Neural progenitor cell (in vitro differentiated cells): ENCODE measurements at regions not wholly inside any gene's neighbourhood (a gene's known extent, or its start where the extent isn't known, plus 50 kb on each side); places are given as distances from the start of the nearest gene placed in this dataset.

ENCODE experiments used
- DNase-seq: peaks from one replicate; pipeline ENCODE4 v3.0.0-alpha.2; 2016; ENCODE audit warnings: low spot score
- H2AFZ ChIP-seq: fragments of 200-600 bp; sonication (generic); replicated peaks from 2 replicates; pipeline ENCODE4 v1.6.1; 2016; ENCODE audit warnings: antibody characterized with exemption
- H3F3A ChIP-seq: fragments of 200-600 bp; sonication (generic); 2 replicates; pipeline ENCODE4 v1.6.1; 2016; ENCODE audit warnings: antibody characterized with exemption, low read depth
- H3K27ac ChIP-seq: fragments of 200-600 bp; sonication (generic); 2 replicates; pipeline ENCODE4 v1.5.1; 2016; ENCODE audit warnings: mild to moderate bottlenecking
- H3K27me3 ChIP-seq: fragments of 200-600 bp; sonication (generic); 2 replicates; pipeline ENCODE4 v1.6.1; 2016; ENCODE audit warnings: mild to moderate bottlenecking, moderate library complexity
- H3K36me3 ChIP-seq: fragments of 200-600 bp; sonication (generic); 2 replicates; pipeline ENCODE4 v1.5.1; 2016
- H3K4me1 ChIP-seq: fragments of 200-600 bp; sonication (generic); 2 replicates; pipeline ENCODE4 v1.6.1; 2016; ENCODE audit warnings: mixed run types
- H3K4me2 ChIP-seq: fragments of 200-600 bp; sonication (generic); 2 replicates; pipeline ENCODE4 v1.6.1; 2016
- H3K4me3 ChIP-seq: fragments of 200-600 bp; sonication (generic); 2 replicates; pipeline ENCODE4 v1.5.1; 2016
- H3K79me2 ChIP-seq: fragments of 200-600 bp; sonication (generic); 2 replicates; pipeline ENCODE4 v1.6.1; 2016; ENCODE audit warnings: low read depth
- H3K9ac ChIP-seq: fragments of 200-600 bp; sonication (generic); 2 replicates; pipeline ENCODE4 v1.6.1; 2016
- H3K9me3 ChIP-seq: fragments of 200-600 bp; sonication (generic); 2 replicates; pipeline ENCODE4 v1.5.1; 2016; ENCODE audit warnings: low read depth
- H4K20me1 ChIP-seq: fragments of 200-600 bp; sonication (generic); 2 replicates; pipeline ENCODE4 v1.6.1; 2016; ENCODE audit warnings: low read depth
- H3K27ac Mint-ChIP-seq: 3 replicates; pipeline ENCODE4 v1.8.0; 2021; ENCODE audit warnings: mixed read lengths
- H3K27me3 Mint-ChIP-seq: 2 replicates; pipeline ENCODE4 v1.8.0; 2022; ENCODE audit warnings: low read depth, mild to moderate bottlenecking, inconsistent platforms, moderate library complexity, mixed read lengths; ENCODE audit not compliant: insufficient read depth
- H3K36me3 Mint-ChIP-seq: 3 replicates; pipeline ENCODE4 v1.8.0; 2021; ENCODE audit warnings: mixed read lengths
- H3K4me1 Mint-ChIP-seq: 3 replicates; pipeline ENCODE4 v1.8.0; 2021; ENCODE audit warnings: mixed read lengths
- H3K4me3 Mint-ChIP-seq: 3 replicates; pipeline ENCODE4 v1.8.0; 2021; ENCODE audit warnings: mild to moderate bottlenecking, moderate library complexity, mixed read lengths
- H3K9me3 Mint-ChIP-seq: 3 replicates; pipeline ENCODE4 v1.8.0; 2020; ENCODE audit warnings: mixed read lengths
- EZH2 ChIP-seq: fragments of 200-600 bp; sonication (generic); IDR thresholded peaks from 2 replicates; pipeline ENCODE4 v1.6.1; 2017; ENCODE audit warnings: antibody characterized with exemption, mild to moderate bottlenecking, moderate library complexity
- EZH2phosphoT487 ChIP-seq: fragments of 200-600 bp; sonication (generic); IDR thresholded peaks from 2 replicates; pipeline ENCODE4 v1.6.1; 2017; ENCODE audit warnings: antibody characterized with exemption
- TF ChIP-seq, protein P1 (sequence below): fragments of 200-600 bp; sonication (generic); IDR thresholded peaks from 2 replicates; pipeline ENCODE4 v1.5.1; 2017; ENCODE audit warnings: antibody characterized with exemption, mild to moderate bottlenecking

DNA sequence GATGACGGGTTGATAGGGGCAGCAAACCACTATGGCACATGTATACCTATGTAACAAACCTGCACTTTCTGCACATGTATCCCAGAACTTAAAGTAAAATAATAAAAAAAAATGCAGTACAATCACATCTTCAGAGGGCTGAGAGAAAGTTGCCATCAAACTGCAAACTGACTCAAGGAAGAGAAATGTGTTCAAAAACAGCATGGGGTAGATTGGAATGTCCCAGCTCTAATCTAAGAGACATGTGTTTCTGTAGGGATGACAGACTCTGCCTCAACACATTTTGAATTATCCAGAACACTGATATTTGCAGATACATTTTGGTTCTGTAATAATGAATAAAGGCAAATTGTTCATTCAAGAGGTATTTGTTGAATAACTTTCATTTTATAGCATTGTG lies 171.2 kb upstream of the RUNX1 start:
- no peaks in the 10 kb centered on the region for H3K36me3 ChIP-seq
- Mint-ChIP-seq H3K27ac (no peak overlapping the region), H3K36me3 (no peaks in the 10 kb centered on the region)

DNA sequence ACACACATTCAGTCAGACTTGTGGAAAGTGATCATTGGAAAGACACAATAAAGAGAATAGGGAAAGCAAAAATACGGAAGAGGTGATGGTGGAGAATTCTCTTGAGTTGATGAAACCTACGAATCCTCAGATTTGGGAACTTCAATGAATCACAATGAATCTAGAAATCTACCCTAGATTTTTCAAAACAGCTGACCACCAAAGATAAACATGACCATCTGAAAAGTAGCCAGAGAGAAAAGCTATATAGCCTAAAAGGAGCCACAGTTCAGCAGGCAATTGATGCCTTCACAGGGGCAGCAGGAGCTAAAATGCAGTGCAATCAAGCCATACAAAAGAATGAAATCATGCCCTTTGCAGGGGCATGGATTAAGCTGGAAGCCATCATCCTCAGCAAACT lies 170.6 kb upstream of the RUNX1 start:
- Mint-ChIP-seq H3K4me3 (no peak overlapping the region), H3K36me3 (no peaks in the 10 kb centered on the region), H3K27ac (no peak overlapping the region), H3K4me1 (peaks cover 8% of the 10 kb centered on the region), H3K27me3 (peaks cover 9% of the 10 kb centered on the region), H3K9me3 (no peaks in the 10 kb centered on the region)
- Histone ChIP-seq H2AFZ (no peak overlapping the region), H3K4me3 (no peak overlapping the region), H3K9ac (no peak overlapping the region), H3K9me3 (no peaks in the 10 kb centered on the region), H3K27ac (no peak overlapping the region), H3K27me3 (no peaks in the 10 kb centered on the region), H3K36me3 (no peaks in the 10 kb centered on the region), H3K4me1 (peaks cover 41% of the 10 kb centered on the region), H4K20me1 (no peaks in the 10 kb centered on the region), H3K79me2 (no peaks in the 10 kb centered on the region), H3K4me2 (no peak overlapping the region), H3F3A (peaks cover 13% of the 10 kb centered on the region)
- TF ChIP-seq, protein P1, sequence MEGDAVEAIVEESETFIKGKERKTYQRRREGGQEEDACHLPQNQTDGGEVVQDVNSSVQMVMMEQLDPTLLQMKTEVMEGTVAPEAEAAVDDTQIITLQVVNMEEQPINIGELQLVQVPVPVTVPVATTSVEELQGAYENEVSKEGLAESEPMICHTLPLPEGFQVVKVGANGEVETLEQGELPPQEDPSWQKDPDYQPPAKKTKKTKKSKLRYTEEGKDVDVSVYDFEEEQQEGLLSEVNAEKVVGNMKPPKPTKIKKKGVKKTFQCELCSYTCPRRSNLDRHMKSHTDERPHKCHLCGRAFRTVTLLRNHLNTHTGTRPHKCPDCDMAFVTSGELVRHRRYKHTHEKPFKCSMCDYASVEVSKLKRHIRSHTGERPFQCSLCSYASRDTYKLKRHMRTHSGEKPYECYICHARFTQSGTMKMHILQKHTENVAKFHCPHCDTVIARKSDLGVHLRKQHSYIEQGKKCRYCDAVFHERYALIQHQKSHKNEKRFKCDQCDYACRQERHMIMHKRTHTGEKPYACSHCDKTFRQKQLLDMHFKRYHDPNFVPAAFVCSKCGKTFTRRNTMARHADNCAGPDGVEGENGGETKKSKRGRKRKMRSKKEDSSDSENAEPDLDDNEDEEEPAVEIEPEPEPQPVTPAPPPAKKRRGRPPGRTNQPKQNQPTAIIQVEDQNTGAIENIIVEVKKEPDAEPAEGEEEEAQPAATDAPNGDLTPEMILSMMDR = no peak
- TF ChIP-seq EZH2phosphoT487 (no peak), EZH2 (no peak)
- no peak for DNase-seq

More for the DNA sequence above, 171.2 kb upstream of the RUNX1 start:
- Histone ChIP-seq H3K79me2 (no peaks in the 10 kb centered on the region), H4K20me1 (no peaks in the 10 kb centered on the region), H3K9me3 (no peaks in the 10 kb centered on the region), H2AFZ (no peak overlapping the region), H3K4me1 (peaks cover 39% of the 10 kb centered on the region), H3K4me3 (no peak overlapping the region), H3K9ac (no peak overlapping the region), H3K27ac (no peak overlapping the region), H3F3A (peaks cover 13% of the 10 kb centered on the region), H3K27me3 (no peaks in the 10 kb centered on the region), H3K4me2 (no peak overlapping the region)
- peaks cover 9% of the 10 kb centered on the region for H3K27me3 Mint-ChIP-seq
- H3K9me3 Mint-ChIP-seq = no peaks in the 10 kb centered on the region
- DNase-seq = no peak
- H3K4me3 Mint-ChIP-seq = no peak overlapping the region
- TF ChIP-seq EZH2phosphoT487 (no peak), EZH2 (no peak)
- TF ChIP-seq, protein P1 = no peak
- H3K4me1 Mint-ChIP-seq = peaks cover 8% of the 10 kb centered on the region

DNA sequence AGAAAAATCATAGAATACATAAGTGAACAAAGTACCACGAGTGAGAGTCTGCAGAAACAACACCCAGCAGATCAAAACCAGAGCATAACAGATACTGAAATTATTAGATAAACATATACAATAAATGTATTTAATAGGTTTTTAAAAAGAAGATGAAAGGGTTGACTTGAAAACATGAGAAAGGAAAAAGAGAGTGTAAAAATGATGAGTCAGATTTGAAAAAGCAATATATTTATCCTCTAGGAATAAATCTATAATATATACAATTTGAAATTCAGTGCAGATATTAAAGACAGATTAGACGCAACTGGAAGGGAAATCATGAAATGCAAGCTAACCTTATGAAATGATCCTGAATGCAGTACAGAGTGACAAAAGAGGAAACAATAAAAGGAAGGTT lies 170.2 kb upstream of the RUNX1 start:
- Histone ChIP-seq H3K36me3 (no peaks in the 10 kb centered on the region), H2AFZ (no peak overlapping the region), H3K27ac (no peak overlapping the region), H3F3A (peaks cover 13% of the 10 kb centered on the region), H3K4me2 (no peak overlapping the region), H3K27me3 (no peaks in the 10 kb centered on the region), H3K79me2 (no peaks in the 10 kb centered on the region), H3K9me3 (no peaks in the 10 kb centered on the region), H3K9ac (no peak overlapping the region), H3K4me3 (no peak overlapping the region), H3K4me1 (peaks cover 41% of the 10 kb centered on the region), H4K20me1 (no peaks in the 10 kb centered on the region)
- peaks cover 8% of the 10 kb centered on the region for H3K4me1 Mint-ChIP-seq
- no peaks in the 10 kb centered on the region for H3K9me3 Mint-ChIP-seq
- H3K27ac Mint-ChIP-seq = no peak overlapping the region
- TF ChIP-seq, protein P1 = no peak
- TF ChIP-seq EZH2phosphoT487 (no peak), EZH2 (no peak)
- no peak for DNase-seq
- no peaks in the 10 kb centered on the region for H3K36me3 Mint-ChIP-seq
- no peak overlapping the region for H3K4me3 Mint-ChIP-seq
- H3K27me3 Mint-ChIP-seq = peaks cover 9% of the 10 kb centered on the region
